T-helper 2 cell treated with Interferon-gamma antibody and Interleukin-4, amounts not matched to agents 5 μg/mL and 100 μg/mL, for 36 hours (primary cell): ENCODE measurements at regions not wholly inside any gene's neighbourhood (a gene's known extent, or its start where the extent isn't known, plus 50 kb on each side); places are given as distances from the start of the nearest gene placed in this dataset.
"Not testable (repeated sequence)": the region's sequence is repeated elsewhere in the genome, so short reads cannot be mapped to it uniquely, and the experiment has no call there.

Experiments used
- DNase-seq: peaks from one replicate; pipeline ENCODE4 v3.0.0; 2021; ENCODE audit warnings: low spot score
- H3K27ac Mint-ChIP-seq: one replicate; pipeline ENCODE4 v1.8.0; 2021; ENCODE audit warnings: mild to moderate bottlenecking, mixed read lengths
- H3K27me3 Mint-ChIP-seq: one replicate; pipeline ENCODE4 v1.8.0; 2021; ENCODE audit warnings: low read depth, mixed read lengths
- H3K36me3 Mint-ChIP-seq: one replicate; pipeline ENCODE4 v1.8.0; 2021; ENCODE audit warnings: low read depth, mixed read lengths
- H3K4me1 Mint-ChIP-seq: one replicate; pipeline ENCODE4 v1.8.0; 2021; ENCODE audit warnings: low read depth, mixed read lengths
- H3K4me3 Mint-ChIP-seq: one replicate; pipeline ENCODE4 v1.8.0; 2022; ENCODE audit warnings: mild to moderate bottlenecking, moderate library complexity, mixed read lengths
- H3K9me3 Mint-ChIP-seq: one replicate; pipeline ENCODE4 v1.8.0; 2021; ENCODE audit warnings: mixed read lengths

DNA sequence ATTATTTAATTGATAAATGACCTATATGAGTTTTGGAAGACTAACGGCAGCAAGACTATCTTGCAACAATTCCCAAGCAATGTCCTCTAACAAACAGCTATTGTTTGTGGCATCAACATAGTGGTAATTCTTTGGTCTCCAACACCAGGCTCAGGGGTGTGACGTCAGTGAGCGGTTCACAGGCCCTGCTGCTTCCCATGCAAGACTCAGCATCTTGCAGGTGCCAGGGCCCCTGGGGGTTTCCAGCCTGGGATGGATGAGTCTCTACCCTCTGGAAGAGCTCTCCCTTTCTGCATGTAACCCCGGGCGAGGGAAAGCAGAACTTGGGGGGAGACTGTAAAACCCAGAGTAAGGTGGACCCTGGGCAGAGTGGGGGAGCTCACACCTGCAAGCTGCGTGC, 164.7 kb downstream of the ACTR3B start:
- Mint-ChIP-seq H3K4me1 (no peaks in the 10 kb centered on the region), H3K4me3 (no peak overlapping the region), H3K27me3 (peaks cover 19% of the 10 kb centered on the region), H3K9me3 (no peaks in the 10 kb centered on the region), H3K36me3 (no peaks in the 10 kb centered on the region), H3K27ac (no peak overlapping the region)
- no peak for DNase-seq

DNA sequence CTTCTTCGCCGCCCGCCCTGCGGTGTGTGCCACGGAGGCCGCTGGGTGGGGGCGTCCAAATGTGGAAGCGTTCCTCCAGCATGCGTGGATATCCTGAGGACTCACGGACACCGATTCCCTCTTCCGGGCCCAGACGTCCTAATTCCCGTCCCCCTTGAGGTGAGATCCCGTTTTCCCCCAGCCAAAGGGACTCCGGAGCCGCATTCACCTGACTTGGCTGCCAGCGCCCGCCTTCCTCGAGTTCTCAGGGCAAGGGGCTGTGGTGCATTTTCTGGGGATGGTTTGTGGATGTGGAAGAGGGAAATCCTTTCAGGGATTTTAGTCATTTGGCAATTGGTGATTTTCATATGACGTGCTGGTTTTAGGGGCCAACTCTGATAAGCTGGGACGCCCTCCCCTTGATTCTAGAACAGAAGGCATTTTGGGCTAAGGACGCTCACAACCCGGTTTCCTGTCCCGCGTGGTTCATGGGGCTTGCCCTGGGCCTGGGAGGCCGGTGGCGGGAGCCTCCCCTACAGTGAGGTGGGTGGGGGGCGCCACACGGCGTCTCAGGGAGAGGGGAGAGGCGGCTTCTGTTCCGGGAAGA, 165.4 kb downstream of the ACTR3B start:
- no peaks in the 10 kb centered on the region for H3K9me3 Mint-ChIP-seq
- H3K4me3 Mint-ChIP-seq = no peak overlapping the region
- H3K27me3 Mint-ChIP-seq = peaks cover 19% of the 10 kb centered on the region
- no peak for DNase-seq
- no peaks in the 10 kb centered on the region for H3K36me3 Mint-ChIP-seq
- no peaks in the 10 kb centered on the region for H3K4me1 Mint-ChIP-seq
- no peak overlapping the region for H3K27ac Mint-ChIP-seq

DNA sequence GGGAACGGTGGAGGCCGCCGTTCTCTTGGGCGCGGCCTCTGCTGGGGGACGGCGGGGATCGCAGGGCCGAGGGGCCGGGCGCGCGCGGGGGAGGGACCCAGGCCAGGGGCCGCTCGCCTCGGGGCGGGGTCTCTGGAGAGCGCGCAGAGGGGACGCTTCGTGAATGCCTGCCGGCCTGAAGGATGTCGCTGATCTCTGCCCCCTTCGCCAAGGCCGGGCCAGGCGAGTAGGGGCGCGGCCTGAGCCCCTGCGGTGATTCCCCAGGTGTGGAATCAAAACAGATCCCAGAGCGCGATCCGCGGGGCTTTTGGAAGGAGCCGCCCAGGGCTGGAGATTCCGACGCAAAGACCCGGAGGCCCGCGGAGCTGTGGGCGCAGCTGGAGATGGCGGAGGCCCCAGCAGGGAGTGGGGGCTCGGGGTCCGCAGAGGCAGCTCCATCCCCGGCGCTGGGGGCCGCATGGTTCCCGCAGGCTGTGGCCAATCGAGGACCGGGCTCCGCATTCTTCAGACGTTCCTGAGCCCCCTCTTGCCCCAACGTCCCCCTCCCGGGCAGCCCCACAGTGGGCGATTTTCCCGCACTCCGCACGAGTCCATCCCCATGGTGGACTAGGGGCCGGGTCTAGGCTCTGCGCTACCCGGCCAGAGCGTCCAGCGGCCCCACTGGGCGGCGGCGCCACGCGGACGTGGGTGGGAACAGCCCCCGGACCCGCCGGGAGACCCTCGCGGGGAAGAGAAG, 166.0 kb downstream of the ACTR3B start:
- H3K36me3 Mint-ChIP-seq = no peaks in the 10 kb centered on the region
- no peaks in the 10 kb centered on the region for H3K4me1 Mint-ChIP-seq
- no peak for DNase-seq
- no peak overlapping the region for H3K27ac Mint-ChIP-seq
- peaks cover 19% of the 10 kb centered on the region for H3K27me3 Mint-ChIP-seq
- H3K9me3 Mint-ChIP-seq = no peaks in the 10 kb centered on the region
- no peak overlapping the region for H3K4me3 Mint-ChIP-seq

DNA sequence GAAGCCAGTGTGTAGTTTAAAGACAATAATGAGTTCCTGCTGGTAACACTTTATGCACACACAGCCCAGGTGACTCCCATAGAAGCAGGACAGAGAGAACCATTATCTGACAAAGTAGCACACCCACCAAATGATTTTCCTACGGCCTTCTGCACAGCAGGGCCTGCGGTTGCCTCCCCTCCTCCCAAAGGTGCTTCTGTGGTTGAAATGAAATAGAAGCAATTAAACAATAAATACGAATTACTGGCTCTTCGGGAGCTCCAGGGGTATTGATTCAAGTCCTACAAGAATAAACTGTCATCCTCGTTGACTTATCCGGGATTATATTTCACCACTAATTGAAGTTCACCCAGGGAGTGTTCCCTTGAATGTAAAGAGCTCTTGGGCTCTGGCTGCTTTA, 172.1 kb downstream of the ACTR3B start:
- no peak overlapping the region for H3K27ac Mint-ChIP-seq
- no peak for DNase-seq
- H3K4me3 Mint-ChIP-seq = no peak overlapping the region
- no peaks in the 10 kb centered on the region for H3K4me1 Mint-ChIP-seq
- H3K36me3 Mint-ChIP-seq = no peaks in the 10 kb centered on the region
- H3K9me3 Mint-ChIP-seq = no peaks in the 10 kb centered on the region
- H3K27me3 Mint-ChIP-seq = peaks cover 2% of the 10 kb centered on the region

DNA sequence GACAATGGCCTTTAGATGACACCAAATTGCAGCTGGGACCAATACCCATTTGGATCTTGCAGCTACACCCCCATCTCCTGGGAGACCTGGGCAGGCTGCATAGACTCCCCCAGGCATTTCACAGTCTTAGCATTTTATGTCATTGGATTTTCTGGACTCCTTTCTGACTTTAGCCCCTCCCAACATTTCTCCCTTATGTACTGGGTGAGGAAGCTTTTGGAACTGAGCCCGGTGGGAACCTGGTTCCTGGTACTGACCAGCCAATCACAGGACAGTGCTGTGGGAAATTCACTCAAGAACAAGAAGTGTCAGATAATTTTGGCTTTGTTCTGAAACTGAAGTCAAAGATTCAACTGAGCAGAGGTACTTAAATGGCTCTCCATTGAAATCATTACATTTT, 177.7 kb downstream of the ACTR3B start:
- Mint-ChIP-seq H3K9me3 (no peaks in the 10 kb centered on the region), H3K4me3 (no peak overlapping the region), H3K36me3 (no peaks in the 10 kb centered on the region), H3K27me3 (no peaks in the 10 kb centered on the region), H3K27ac (no peak overlapping the region), H3K4me1 (no peaks in the 10 kb centered on the region)
- DNase-seq = no peak

DNA sequence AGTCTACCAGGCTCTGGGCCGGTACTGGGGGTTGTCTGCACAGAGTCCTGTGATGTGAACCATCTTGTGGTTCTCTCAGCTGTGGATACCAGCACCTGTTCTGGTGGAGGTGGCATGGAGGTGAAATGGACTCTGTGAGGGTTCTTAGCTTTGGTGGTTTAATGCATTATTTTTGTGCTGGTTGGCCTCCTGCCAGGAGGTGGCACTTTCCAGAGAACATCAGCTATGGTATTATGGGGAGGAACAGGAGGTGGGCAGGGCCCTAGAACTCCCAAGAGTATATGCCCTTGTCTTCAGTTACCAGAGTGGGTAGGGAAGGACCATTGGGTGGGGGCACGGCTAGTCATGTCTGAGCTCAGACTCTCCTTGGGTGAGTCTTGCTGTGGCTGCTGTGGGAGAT, 187.1 kb downstream of the ACTR3B start:
- not testable (repeated sequence) for H3K27me3 Mint-ChIP-seq, H3K4me3 Mint-ChIP-seq, H3K4me1 Mint-ChIP-seq, H3K36me3 Mint-ChIP-seq, H3K9me3 Mint-ChIP-seq, H3K27ac Mint-ChIP-seq, DNase-seq

DNA sequence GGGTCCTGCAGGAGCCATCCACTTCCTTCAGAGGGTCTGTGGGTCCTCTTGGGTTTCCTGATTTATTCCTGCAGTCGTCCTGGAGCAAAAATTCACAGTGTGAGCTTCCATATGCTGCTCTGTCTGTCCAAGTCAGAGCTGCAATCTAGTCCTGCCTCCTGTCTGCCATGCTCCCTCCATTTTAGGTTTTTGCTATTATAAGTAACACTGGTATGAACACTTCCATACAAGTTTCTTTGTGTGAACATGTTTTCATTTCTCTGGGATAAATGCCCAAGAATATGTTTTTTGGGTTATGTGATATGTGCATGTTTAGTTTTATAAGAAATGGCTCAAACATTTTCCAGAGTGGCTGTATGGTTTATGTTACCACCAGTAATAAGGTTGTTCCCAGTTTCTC, 188.1 kb downstream of the ACTR3B start:
- no peak for DNase-seq
- Mint-ChIP-seq H3K4me3 (no peak overlapping the region), H3K36me3 (no peaks in the 10 kb centered on the region), H3K9me3 (peaks cover 5% of the 10 kb centered on the region), H3K4me1 (peaks cover 5% of the 10 kb centered on the region), H3K27me3 (no peaks in the 10 kb centered on the region), H3K27ac (no peak overlapping the region)

DNA sequence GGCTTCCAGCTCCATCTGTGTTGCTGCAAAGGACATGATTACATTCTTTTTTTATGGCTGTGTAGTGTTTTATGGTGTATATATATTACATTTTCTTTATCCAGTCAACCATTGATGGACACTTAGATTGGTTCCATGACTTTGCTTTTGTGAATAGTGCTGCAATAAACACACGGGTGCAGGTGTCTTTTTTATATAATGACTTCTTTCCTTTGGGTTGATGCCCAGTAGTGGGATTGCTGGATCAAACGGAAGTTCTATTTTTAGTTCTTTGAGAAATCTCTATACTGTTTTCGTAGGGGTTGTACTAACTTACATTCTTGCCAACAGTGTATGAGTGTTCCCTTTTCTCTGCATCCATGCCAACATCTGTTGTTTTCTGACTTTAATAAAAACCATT, 189.7 kb downstream of the ACTR3B start:
- DNase-seq = no peak
- Mint-ChIP-seq H3K27ac (no peak overlapping the region), H3K9me3 (peaks cover 5% of the 10 kb centered on the region), H3K4me3 (no peak overlapping the region), H3K36me3 (no peaks in the 10 kb centered on the region), H3K27me3 (no peaks in the 10 kb centered on the region), H3K4me1 (peaks cover 1% of the 10 kb centered on the region)

DNA sequence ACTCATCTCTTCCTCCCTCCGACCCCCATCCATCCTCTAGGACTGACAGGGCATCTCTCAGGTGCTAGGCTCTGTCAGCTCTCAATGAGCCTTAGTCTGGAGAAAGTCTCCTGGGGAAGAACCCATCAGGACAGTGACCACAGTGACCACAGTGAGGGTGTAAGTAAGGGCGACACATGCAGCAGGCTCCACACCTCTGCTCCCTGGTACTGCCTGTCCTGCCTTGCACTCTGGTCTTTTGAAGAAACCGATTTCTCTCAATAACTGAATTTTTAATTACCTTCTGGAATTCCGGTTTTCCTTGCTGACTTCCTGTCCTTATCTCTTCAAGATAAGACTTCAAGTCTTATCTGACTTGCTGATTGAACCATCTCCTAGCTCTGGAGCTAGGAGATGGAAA, 190.2 kb downstream of the ACTR3B start:
- no peaks in the 10 kb centered on the region for H3K27me3 Mint-ChIP-seq
- DNase-seq = no peak
- no peak overlapping the region for H3K27ac Mint-ChIP-seq
- H3K36me3 Mint-ChIP-seq = no peaks in the 10 kb centered on the region
- no peaks in the 10 kb centered on the region for H3K4me1 Mint-ChIP-seq
- H3K9me3 Mint-ChIP-seq = peaks cover 5% of the 10 kb centered on the region
- no peak overlapping the region for H3K4me3 Mint-ChIP-seq

DNA sequence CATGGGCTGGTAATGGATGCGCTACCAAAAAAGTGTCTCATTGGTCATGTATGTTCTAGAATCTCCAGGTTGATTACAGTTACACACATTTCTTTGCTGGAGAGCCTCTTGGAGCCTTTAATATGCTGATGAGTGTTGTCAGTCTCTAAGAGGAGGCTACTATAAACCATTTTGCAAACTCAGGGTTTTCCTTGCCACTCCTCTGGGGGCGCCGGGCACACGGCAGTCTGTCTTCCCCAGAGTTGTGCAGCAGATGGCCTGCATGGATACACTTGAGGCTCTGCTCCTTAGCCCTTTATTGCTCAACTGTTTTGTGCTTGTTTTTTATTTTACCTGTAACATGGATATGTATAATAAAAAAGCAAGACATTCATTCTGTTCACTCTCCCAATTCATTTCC, 196.5 kb downstream of the ACTR3B start:
- Mint-ChIP-seq H3K27ac (no peak overlapping the region), H3K27me3 (no peaks in the 10 kb centered on the region), H3K4me1 (no peaks in the 10 kb centered on the region), H3K4me3 (no peak overlapping the region), H3K36me3 (no peaks in the 10 kb centered on the region), H3K9me3 (peaks cover 4% of the 10 kb centered on the region)
- no peak for DNase-seq

DNA sequence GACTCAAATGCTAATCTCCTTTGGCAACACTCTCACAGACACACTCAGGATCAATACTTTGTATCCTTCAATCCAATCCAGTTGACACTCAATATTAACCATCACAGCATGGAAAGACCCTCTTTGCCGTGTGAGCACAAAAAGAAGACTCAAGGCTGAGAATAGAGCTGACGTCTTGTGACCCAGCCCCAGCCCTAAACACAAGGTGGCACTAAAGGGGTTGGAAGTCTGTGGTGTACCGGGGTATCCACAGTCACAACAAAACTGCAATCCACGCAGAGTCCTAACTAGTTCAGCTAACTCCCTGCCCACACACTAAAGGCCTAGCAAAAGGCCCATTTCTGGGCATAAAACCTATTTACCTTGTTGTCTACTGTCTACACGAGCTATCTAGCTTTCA, 200.1 kb downstream of the ACTR3B start:
- no peaks in the 10 kb centered on the region for H3K9me3 Mint-ChIP-seq
- H3K36me3 Mint-ChIP-seq = no peaks in the 10 kb centered on the region
- H3K27ac Mint-ChIP-seq = no peak overlapping the region
- H3K27me3 Mint-ChIP-seq = no peaks in the 10 kb centered on the region
- H3K4me1 Mint-ChIP-seq = no peaks in the 10 kb centered on the region
- H3K4me3 Mint-ChIP-seq = no peak overlapping the region
- no peak for DNase-seq

DNA sequence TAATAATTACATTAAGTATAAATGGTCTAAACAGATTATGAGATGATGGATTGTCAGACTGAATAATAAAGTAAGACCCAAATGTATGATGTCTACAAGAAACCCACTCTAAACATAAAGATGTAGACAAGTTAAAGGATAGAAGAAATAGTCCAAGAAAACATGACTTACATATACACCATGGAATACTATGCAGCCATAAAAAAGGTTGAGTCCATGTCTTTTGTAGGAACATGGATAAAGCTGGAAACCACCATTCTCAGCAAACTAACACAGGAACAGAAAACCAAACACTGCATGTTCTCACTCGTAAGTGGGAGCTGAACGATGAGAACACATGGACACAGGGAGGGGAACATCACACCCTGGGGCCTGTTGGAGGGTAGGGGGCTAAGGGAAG, 202.2 kb downstream of the ACTR3B start:
- not testable (repeated sequence) for H3K27ac Mint-ChIP-seq, H3K9me3 Mint-ChIP-seq, H3K4me1 Mint-ChIP-seq, H3K4me3 Mint-ChIP-seq, DNase-seq, H3K27me3 Mint-ChIP-seq, H3K36me3 Mint-ChIP-seq

DNA sequence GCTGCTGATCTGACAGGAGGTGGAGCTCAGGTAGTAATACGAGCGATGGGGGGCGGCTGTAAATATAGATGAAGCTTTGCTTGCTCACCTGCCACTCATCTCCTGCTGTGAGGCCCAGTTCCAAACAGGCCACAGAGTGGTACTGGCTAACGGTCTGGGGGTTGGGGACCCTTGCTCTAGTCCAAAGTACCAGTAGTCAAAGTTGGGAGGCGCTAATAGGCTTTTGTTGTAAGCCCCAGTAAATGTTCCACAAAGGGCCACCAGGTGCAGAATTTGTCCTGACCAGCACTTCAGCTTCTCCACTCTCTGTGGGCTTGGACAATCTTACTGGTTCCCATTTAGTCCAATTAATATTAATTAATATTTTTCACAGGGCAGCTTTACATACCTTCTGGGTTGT, 206.6 kb downstream of the ACTR3B start:
- Mint-ChIP-seq H3K9me3 (no peaks in the 10 kb centered on the region), H3K4me1 (no peaks in the 10 kb centered on the region), H3K36me3 (no peaks in the 10 kb centered on the region), H3K27ac (no peak overlapping the region), H3K4me3 (no peak overlapping the region), H3K27me3 (no peaks in the 10 kb centered on the region)
- no peak for DNase-seq

DNA sequence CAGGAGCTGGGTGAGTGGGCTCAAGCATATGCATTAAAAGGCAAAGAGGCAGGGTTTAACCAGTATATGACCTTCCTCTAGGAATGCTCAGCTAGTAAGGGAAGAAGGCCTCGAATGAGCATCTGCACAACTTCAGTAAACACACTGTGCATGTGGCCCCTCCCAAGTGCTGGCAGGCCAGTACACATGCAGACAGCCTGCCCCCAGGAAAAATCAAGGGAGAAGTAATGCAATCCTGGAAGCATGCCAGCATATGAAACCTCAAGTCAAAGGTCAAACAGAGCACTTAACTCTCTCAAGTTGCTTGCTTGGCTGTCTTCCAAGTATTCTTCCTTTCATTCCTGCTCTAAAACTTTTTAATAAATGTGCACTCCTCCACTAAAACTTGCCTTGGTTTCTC, 208.4 kb downstream of the ACTR3B start:
- Mint-ChIP-seq H3K36me3 (no peaks in the 10 kb centered on the region), H3K4me3 (no peak overlapping the region), H3K27me3 (no peaks in the 10 kb centered on the region), H3K9me3 (peaks cover 14% of the 10 kb centered on the region), H3K4me1 (no peaks in the 10 kb centered on the region), H3K27ac (no peak overlapping the region)
- no peak for DNase-seq

DNA sequence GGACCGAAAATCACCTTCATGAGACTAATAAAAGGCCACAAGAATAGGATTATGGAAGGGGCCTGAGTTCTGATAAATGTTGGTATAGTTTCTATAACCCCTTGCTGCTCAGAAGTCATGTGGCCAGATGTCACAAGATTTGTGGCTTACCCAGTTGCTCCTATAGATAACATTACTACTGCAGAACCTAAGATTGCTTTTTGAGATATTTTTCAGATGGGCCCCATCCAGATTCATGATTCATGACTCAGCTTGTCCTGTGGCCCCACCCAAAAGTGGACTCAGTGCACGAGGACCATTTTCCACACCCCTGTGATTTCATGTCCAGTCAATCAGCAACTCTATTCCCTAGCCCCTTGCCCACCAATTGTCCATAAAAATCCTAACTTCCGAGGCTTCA, 209.0 kb downstream of the ACTR3B start:
- Mint-ChIP-seq H3K4me1 (no peaks in the 10 kb centered on the region), H3K9me3 (peaks cover 14% of the 10 kb centered on the region), H3K36me3 (no peaks in the 10 kb centered on the region), H3K27ac (no peak overlapping the region), H3K27me3 (no peaks in the 10 kb centered on the region), H3K4me3 (no peak overlapping the region)
- no peak for DNase-seq
